ENCODE measurements at regions not wholly inside any gene's neighbourhood (a gene's known extent, or its start where the extent isn't known, plus 50 kb on each side); places are given as distances from the start of the nearest gene placed in this dataset.
"Not testable (repeated sequence)": the region's sequence is repeated elsewhere in the genome, so short reads cannot be mapped to it uniquely, and the experiment has no call there.

- DNase-seq (ENCODE audit: low spot score); intact Hi-C loops (cut with DNase I); ATAC-seq: not testable (repeated sequence)
These were observed 157.1 kb upstream of the APOOL start for GRCh38 chrX:84846541-84846940.

GRCh38 chrX:84851183-84851582, 152.5 kb upstream of the APOOL start:
- DNase-seq (ENCODE audit: low spot score); ATAC-seq; intact Hi-C loops (cut with DNase I): not testable (repeated sequence)

- DNase-seq (ENCODE audit: low spot score); intact Hi-C loops (cut with DNase I); ATAC-seq: not testable (repeated sequence)
These were observed 146.9 kb upstream of the APOOL start for GRCh38 chrX:84856791-84857190.

GRCh38 chrX:84858771-84859170, 144.9 kb upstream of the APOOL start:
- ATAC-seq; DNase-seq (ENCODE audit: low spot score); intact Hi-C loops (cut with DNase I): not testable (repeated sequence)

- intact Hi-C loops (cut with DNase I) = no loop called here
- ATAC-seq (no peak), DNase-seq (ENCODE audit: low spot score) (no peak)
These were observed 138.6 kb upstream of the APOOL start for GRCh38 chrX:84865113-84865512.

DNA sequence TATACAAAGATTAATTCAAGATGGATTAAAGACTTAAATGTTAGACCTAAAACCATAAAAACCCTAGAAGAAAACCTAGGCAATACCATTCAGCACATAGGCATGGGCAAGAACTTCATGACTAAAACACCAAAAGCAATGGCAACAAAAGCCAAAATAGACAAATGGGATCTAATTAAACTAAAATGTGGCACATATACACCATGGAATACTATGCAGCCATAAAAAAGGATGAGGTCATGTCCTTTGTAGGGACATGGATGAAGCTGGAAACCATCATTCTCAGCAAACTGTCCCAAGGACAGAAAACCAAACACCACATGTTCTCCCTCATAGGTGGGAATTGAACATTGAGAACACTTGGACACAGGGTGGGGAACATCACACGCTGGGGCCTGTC, 133.4 kb upstream of the APOOL start:
- DNase-seq (ENCODE audit: low spot score); ATAC-seq; intact Hi-C loops (cut with DNase I): not testable (repeated sequence)

- DNase-seq (ENCODE audit: low spot score); intact Hi-C loops (cut with DNase I): not testable (repeated sequence)
- ATAC-seq = peak; percentile 76
These were observed 131.4 kb upstream of the APOOL start for GRCh38 chrX:84872160-84872771.

DNA sequence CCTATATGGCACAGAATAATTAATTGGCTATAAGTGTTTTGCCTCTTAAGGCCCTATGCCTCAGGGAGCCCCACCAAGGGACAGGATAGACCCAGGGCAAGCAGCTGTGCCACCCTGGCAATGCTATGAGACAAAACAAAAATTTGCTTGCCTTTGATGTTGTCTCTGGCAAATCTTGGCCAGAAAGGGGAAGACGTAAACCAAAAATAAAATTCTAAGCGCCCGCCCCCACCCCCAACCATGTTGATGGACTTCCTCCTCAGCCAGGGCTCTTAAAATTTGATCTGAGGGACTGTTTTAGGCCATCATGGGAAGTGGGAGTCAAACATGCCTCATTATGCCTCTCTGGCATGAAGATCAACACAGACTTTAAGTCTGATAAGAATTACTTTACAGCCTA, 130.5 kb upstream of the APOOL start:
- intact Hi-C loops (cut with DNase I) = no loop called here
- DNase-seq (ENCODE audit: low spot score) = no peak
- no peak for ATAC-seq

DNA sequence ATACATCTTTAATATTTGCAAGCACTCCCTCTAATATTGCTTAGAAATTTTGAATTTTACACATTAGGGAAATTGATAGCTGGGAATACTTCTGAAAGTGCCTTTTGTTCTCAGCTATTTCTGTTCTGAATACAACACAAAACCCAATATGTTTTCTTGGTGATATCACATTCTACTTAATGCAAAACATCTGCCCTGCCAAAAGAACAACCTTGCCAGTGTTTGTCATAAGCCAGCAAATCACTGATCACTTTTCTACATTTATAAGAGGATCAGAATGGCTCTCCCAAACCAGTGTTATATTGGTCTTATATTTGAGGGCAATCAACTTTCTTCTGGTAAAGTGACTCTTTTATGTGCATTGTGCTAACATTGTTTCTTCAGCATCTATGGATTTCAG, 126.8 kb upstream of the APOOL start:
- no peak for ATAC-seq
- no peak for DNase-seq (ENCODE audit: low spot score)
- intact Hi-C loops (cut with DNase I) = no loop called here

DNA sequence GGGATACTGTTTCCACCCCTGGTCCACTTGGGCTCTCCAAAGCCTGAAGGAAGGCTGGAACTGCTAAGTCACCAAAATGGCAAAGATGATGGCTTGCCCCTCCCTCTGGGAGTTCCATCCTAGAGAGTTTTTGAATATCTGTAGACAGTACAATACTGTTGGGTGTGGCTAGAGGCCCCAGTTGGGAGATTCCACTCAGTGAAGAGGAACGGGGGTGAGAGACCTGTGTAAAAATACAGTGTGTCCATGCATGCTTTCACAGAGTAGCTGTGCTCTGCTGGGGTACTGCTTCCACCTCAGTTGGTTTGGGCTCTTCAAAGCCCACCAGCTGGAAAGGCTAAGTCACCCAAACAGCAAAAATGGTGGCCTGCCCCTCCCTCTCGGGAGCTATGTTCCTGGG, 109.8 kb upstream of the APOOL start:
- intact Hi-C loops (cut with DNase I) = no loop called here
- DNase-seq (ENCODE audit: low spot score) (no peak), ATAC-seq (no peak)

DNA sequence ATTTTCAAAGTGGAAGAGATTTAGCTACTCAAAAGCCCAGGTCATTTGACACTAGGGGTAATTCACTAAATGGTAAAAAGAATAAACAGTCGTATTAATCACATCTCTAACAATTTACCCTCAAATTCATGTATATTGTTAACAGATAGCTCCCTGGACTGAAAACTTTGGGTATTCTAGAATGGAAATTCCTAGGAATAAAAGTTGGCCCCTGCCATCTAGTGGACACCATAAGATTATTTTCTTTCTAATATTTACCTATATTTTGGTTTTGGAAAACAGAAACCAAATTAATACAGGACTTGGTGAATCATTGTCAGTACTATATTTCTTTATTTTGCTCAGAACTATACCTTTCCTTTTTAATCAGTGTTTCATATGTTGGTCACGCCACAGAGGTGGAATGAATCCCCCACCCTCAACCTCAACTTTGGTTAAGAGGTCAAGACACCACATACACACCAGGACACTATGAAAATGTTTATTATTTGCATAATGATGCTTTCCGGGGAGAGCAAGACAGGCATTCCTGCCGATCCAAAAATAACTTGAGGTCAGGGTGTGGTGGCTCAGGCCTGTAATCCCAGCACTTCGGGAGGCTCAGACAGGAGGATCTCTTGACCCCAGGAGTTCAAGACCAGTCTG, 96.2 kb upstream of the APOOL start:
- ATAC-seq (no peak), DNase-seq (ENCODE audit: low spot score) (no peak)
- intact Hi-C loops (cut with DNase I) = no loop called here

GRCh38 chrX:84909151-84909550, 94.5 kb upstream of the APOOL start:
- intact Hi-C loops (cut with DNase I) = no loop called here
- DNase-seq (ENCODE audit: low spot score) (no peak), ATAC-seq (no peak)

DNA sequence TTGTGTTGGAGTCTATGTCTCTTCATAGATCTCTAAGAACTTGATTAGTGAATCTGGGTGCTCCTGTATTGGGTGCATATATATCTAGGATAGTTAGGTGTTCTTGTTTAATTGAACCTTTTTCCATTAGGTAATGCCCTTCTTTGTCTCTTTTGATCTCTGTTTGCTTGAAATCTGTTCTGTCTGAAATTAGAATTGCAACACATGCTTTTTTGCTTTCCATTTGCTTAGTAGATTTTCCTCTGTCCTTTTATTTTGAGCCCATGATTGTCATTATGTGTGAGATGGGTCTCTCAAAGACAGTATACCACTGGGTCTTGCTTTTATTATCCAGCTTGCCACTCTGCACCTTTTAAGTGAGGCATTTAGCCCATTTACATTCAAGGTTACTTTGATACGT, 79.1 kb upstream of the APOOL start:
- DNase-seq (ENCODE audit: low spot score) (no peak), ATAC-seq (no peak)
- intact Hi-C loops (cut with DNase I) = no loop called here

- DNase-seq (ENCODE audit: low spot score) (no peak), ATAC-seq (no peak)
- intact Hi-C loops (cut with DNase I) = no loop called here
These were observed 70.9 kb upstream of the APOOL start for GRCh38 chrX:84932814-84933213.

DNA sequence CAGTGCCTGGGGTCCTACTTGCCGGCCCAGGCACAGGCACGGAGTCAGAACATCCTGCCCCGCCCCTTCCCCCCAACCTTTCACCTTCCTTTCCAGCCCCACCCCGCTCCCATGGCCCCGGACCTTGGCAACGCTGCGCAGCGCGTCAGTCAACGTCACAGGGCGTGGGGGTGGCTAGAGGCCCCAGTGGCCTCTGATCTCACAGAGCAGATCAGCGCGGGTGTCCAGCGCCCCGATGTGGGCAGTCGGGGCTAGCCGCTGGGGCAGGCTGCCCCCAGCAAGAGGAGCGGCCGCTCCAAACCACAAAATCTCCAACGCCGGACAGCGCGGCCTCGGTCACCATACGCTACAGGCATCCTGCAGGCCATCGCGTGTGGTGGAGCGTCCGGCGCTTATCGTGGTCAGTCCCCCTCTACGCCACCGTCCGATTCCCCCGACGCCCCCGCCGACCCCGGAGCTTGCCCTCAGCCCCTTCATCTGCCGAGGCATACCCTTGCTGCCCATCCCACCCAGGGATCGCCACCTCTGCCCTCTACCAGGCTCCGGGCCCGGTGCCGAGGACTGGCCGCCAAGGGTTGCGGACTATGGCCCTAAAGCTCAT, 69.6 kb upstream of the APOOL start:
- ATAC-seq (no peak), DNase-seq (ENCODE audit: low spot score) (no peak)
- intact Hi-C loops (cut with DNase I) = no loop called here
